ENCODE measurements at regions not wholly inside any gene's neighbourhood (a gene's known extent, or its start where the extent isn't known, plus 50 kb on each side); places are given as distances from the start of the nearest gene placed in this dataset.

- TF ChIP-seq CTCF (conservative IDR thresholded peaks at IDR 0.05; ENCODE audit: low read length): no peak
- TF ChIP-seq EZH2phosphoT487 (IDR thresholded peaks at IDR 0.05; ENCODE audit: borderline replicate concordance, low read depth, low read length): no peak
These were observed 72.7 kb upstream of the KIRREL1 start for GRCh38 chr1:157920748-157921147.
